GM21737 (cell line): ENCODE measurements at regions not wholly inside any gene's neighbourhood (a gene's known extent, or its start where the extent isn't known, plus 50 kb on each side); places are given as distances from the start of the nearest gene placed in this dataset.
"Not testable (repeated sequence)": the region's sequence is repeated elsewhere in the genome, so short reads cannot be mapped to it uniquely, and the experiment has no call there.

Source experiments
- ATAC-seq: cut with Tn5 transposase; IDR thresholded peaks from one replicate; pipeline ENCODE4 v1.9.1; 2021; ENCODE audit warnings: mild to moderate bottlenecking, moderate library complexity; ENCODE audit not compliant: unreplicated experiment

GRCh38 chr4:107470173-107470572 is 249.9 kb downstream of the PAPSS1 start:
- ATAC-seq: no peak

- no peak for ATAC-seq
Observed at GRCh38 chr4:107468812-107469211, 251.2 kb downstream of the PAPSS1 start.

- no peak for ATAC-seq
Observed at GRCh38 chr4:107468156-107468555, 251.9 kb downstream of the PAPSS1 start.

GRCh38 chr4:107467461-107467860 is 252.6 kb downstream of the PAPSS1 start:
- ATAC-seq: no peak

- ATAC-seq: no peak
Observed at GRCh38 chr4:107458194-107458593, 261.8 kb downstream of the PAPSS1 start.

GRCh38 chr4:107453987-107454386 is 266.0 kb downstream of the PAPSS1 start:
- ATAC-seq: no peak

GRCh38 chr4:107452717-107453630 is 267.1 kb downstream of the PAPSS1 start:
- no peak for ATAC-seq

- ATAC-seq: no peak
Observed at GRCh38 chr4:107449611-107450369, 270.2 kb downstream of the PAPSS1 start.

- no peak for ATAC-seq
Observed at GRCh38 chr4:107442538-107443111, 277.4 kb downstream of the PAPSS1 start.

- ATAC-seq: no peak
Observed at GRCh38 chr4:107439401-107439800, 280.6 kb downstream of the PAPSS1 start.

- not testable (repeated sequence) for ATAC-seq
Observed at GRCh38 chr4:107436471-107436870, 283.6 kb downstream of the PAPSS1 start.

- no peak for ATAC-seq
Observed at GRCh38 chr4:107432451-107432850, 287.6 kb downstream of the PAPSS1 start.

GRCh38 chr4:107423677-107424405 is 296.2 kb downstream of the PAPSS1 start:
- no peak for ATAC-seq

GRCh38 chr4:107419536-107419935 is 300.5 kb downstream of the PAPSS1 start:
- not testable (repeated sequence) for ATAC-seq

- ATAC-seq: no peak
Observed at GRCh38 chr4:107419052-107419451, 301.0 kb downstream of the PAPSS1 start.

- ATAC-seq: not testable (repeated sequence)
Observed at GRCh38 chr4:107415490-107415889, 304.5 kb downstream of the PAPSS1 start.

GRCh38 chr4:107409872-107410271 is 310.2 kb downstream of the PAPSS1 start:
- ATAC-seq: not testable (repeated sequence)

GRCh38 chr4:107408968-107409367 is 311.1 kb downstream of the PAPSS1 start:
- no peak for ATAC-seq

- no peak for ATAC-seq
Observed at GRCh38 chr4:107404591-107405300, 315.3 kb downstream of the PAPSS1 start.

- no peak for ATAC-seq
Observed at GRCh38 chr4:107402291-107402690, 317.7 kb downstream of the PAPSS1 start.
